Esophagus muscularis mucosa (tissue), 4 donors: ENCODE measurements at regions not wholly inside any gene's neighbourhood (a gene's known extent, or its start where the extent isn't known, plus 50 kb on each side); places are given as distances from the start of the nearest gene placed in this dataset.
A peak's percentile ranks its signal among the peaks of the same experiment; 100 is the strongest.

ENCODE experiments used
- DNase-seq: peaks from one replicate; pipeline ENCODE4 v3.0.0-alpha.2; 2017; ENCODE audit errors: extremely low spot score
- H3K27ac ChIP-seq, 4 donors: fragments of 200-600 bp; sonication (generic); replicated peaks in 1 of 4; 1 replicate in 3 of 4; 2 replicates in 1 of 4; pipeline ENCODE4 v1.5.1; 2016 to 2019; ENCODE audit warnings: mild to moderate bottlenecking in 1 of 4
- H3K27me3 ChIP-seq, 4 donors: fragments of 200-600 bp; sonication (generic); one replicate each; pipeline versions ENCODE4 v1.5.1 to v1.6.0; 2016 to 2019
- H3K36me3 ChIP-seq, 4 donors: fragments of 200-600 bp; sonication (generic); one replicate each; pipeline ENCODE4 v1.5.1; 2016 to 2019
- H3K4me1 ChIP-seq, 4 donors: fragments of 200-600 bp; sonication (generic); one replicate each; pipeline ENCODE4 v1.5.1; 2016 to 2019
- H3K4me3 ChIP-seq, 4 donors: fragments of 200-600 bp; sonication (generic); 1 replicate in 2 of 4; 2 replicates in 2 of 4; pipeline ENCODE4 v1.5.1; 2016 to 2019; ENCODE audit warnings: mild to moderate bottlenecking in 4 of 4, moderate library complexity in 1 of 4
- H3K9me3 ChIP-seq, 4 donors: fragments of 200-600 bp; sonication (generic); 1 replicate in 3 of 4; 2 replicates in 1 of 4; pipeline ENCODE4 v1.5.1; 2016 to 2019
- EP300 ChIP-seq: sonication (generic); formaldehyde crosslinking; IDR thresholded peaks from one replicate; pipeline ENCODE4 v1.6.1; 2017; ENCODE audit warnings: antibody characterized with exemption
- POLR2A ChIP-seq: fragments of 450-650 bp; IDR thresholded peaks from one replicate; pipeline ENCODE4 v1.6.1; 2017; ENCODE audit warnings: antibody characterized with exemption, moderate library complexity, mild to moderate bottlenecking, low read depth
- POLR2AphosphoS5 ChIP-seq, 2 donors: sonication (generic); formaldehyde crosslinking; IDR thresholded peaks; one replicate each; pipeline ENCODE4 v1.6.1; 2017; ENCODE audit warnings: antibody characterized with exemption in 2 of 2
- WGBS: methylation state at CpG from one replicate; pipeline ENCODE4 v1.1.5; 2018; 5-methylcytosine and 5-hydroxymethylcytosine counted together
- intact Hi-C: fragments of 100-400 bp; cut with DNase I; formaldehyde crosslinking; loops from one replicate; pipeline ENCODE4 v1.15.1; 2023
- TF ChIP-seq, protein P1 (sequence below), 3 experiments: fragments of 200-600 bp in 2 of 3; fragments of 450-650 bp in 1 of 3; sonication (generic) in 2 of 3; IDR thresholded peaks; one replicate each; pipeline ENCODE4 v1.5.1; 2017 to 2019; ENCODE audit warnings: antibody characterized with exemption in 3 of 3, mild to moderate bottlenecking in 2 of 3, moderate library complexity in 1 of 3

DNA sequence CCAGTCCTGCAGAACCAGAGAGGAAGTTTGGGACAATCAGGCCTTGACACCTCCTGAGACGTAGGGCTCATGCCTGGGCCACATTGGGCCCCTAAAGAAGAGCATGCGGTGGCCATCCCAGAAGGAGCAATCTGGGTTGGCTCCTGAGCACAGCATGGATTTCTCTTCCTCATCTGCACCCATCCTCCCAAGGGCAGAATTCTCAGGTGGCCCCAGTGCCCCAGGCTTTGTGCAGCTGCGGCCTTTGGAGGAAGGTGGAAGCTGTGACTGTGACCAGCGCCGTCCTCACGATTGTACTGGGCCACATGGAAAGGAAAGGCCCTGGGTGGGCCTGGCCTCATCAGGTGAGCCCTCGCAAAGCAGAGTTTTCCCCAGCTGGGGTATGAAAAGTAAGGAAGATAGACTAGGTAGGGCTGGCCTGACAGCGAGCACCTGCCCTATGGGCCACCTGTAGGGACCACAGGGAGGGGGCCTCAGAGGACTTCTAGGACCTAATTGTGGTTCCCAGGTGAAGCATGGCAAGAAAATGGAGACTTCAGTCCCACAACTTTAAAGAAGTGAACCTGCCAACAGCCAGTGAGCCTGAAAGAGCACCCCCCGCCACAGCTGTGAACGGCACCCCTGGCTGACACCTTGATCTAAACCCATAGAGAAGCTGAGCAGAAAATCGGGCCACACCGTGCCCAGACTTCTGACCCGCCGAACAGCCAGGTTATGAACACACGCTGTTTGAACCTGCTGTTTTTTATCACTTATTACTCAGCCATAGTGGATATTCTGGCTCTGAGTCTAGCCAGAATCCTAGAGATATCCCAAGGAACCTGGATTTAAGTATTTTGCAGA, 164.1 kb downstream of the IRX2 start:
- TF ChIP-seq POLR2A (no peak), POLR2AphosphoS5 (IDR thresholded peaks at IDR 0.05) (no peak), EP300 (no peak)
- TF ChIP-seq, protein P1, sequence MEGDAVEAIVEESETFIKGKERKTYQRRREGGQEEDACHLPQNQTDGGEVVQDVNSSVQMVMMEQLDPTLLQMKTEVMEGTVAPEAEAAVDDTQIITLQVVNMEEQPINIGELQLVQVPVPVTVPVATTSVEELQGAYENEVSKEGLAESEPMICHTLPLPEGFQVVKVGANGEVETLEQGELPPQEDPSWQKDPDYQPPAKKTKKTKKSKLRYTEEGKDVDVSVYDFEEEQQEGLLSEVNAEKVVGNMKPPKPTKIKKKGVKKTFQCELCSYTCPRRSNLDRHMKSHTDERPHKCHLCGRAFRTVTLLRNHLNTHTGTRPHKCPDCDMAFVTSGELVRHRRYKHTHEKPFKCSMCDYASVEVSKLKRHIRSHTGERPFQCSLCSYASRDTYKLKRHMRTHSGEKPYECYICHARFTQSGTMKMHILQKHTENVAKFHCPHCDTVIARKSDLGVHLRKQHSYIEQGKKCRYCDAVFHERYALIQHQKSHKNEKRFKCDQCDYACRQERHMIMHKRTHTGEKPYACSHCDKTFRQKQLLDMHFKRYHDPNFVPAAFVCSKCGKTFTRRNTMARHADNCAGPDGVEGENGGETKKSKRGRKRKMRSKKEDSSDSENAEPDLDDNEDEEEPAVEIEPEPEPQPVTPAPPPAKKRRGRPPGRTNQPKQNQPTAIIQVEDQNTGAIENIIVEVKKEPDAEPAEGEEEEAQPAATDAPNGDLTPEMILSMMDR (IDR thresholded peaks at IDR 0.05) = no peak
- Histone ChIP-seq H3K27ac (no peak overlapping the region), H3K4me1 (no peaks in the 10 kb centered on the region), H3K27me3 (peaks cover 0 to 30% (median 0%) of the 10 kb centered on the region in 4 donors), H3K9me3 (no peaks in the 10 kb centered on the region), H3K4me3 (no peak overlapping the region), H3K36me3 (no peaks in the 10 kb centered on the region)
- DNase-seq = peak; percentile 62
- WGBS = 94% methylated on average over 14 of the region's 15 CpGs
- intact Hi-C loops = no loop called here

DNA sequence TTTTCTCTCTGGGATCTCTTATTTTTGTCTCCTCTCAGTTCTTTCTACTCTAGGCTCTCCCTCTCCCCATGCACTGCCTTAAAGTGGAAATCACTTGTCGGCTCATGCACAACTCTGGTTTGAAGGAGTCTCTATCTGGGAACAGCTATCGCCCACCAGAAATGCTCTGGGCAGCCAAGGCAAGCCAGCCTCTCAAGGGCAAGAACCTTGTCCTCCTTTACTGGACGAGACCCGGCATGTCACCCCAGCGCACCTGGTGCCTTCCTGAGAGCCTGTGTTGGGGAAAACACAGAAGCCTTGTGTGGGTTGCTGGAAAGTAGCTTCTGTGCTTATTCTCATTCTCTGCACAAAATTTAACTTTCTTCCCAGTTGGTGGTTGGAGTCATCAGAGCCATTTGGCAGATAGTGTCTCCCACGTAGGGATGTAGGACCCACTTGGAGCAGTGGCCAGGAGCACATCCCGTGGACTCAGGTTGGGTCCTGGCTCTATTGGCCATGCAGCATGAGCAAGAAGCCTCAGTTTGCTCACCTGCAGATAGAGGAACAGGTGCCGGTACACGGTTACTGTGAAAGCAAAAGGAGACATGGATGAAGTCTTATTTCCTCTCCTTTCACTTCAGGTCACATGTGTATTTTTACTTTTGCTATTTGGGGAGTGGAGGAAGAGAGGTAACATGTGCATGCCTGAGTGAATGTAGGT, 165.3 kb downstream of the IRX2 start:
- Histone ChIP-seq H3K36me3 (no peaks in the 10 kb centered on the region), H3K27me3 (peaks cover 0 to 28% (median 0%) of the 10 kb centered on the region in 4 donors), H3K4me1 (no peaks in the 10 kb centered on the region), H3K27ac (no peak overlapping the region), H3K4me3 (no peak overlapping the region), H3K9me3 (no peaks in the 10 kb centered on the region)
- TF ChIP-seq POLR2AphosphoS5 (IDR thresholded peaks at IDR 0.05) (no peak), POLR2A (no peak), EP300 (no peak)
- TF ChIP-seq, protein P1 (IDR thresholded peaks at IDR 0.05) = no peak
- peak; percentile 60 for DNase-seq
- intact Hi-C loops = no loop called here
- 89% methylated on average over 9 of the region's 9 CpGs for WGBS

DNA sequence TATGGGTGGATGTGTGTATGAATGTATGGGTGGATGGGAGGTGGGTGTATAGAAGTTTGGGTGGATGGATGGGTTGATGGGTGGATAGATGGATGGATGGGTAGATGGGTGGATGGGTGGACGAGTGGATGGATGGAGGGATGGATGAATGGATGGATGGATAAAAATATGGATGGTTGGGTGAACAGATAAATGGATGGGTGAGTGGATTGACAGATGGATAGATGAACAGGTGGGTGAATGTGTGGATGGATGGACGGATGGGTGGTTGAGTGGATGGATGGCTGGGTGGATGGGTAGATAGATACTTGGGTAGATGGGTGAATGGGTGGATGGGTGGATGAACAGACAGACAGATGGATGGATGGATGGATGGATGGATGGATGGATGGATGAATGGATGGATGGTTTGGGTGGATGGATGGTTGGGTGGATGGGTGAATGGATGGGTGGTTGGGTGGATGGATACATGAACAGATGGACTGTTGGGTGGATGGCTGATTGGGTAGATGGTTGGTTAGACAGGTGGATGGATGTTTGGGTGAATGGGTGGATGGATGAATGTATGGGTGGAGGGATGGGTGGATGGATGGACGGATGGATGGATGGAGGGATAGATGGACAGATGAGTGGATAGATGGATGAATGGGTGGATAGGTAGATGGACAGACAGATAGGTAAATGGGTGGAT, 166.8 kb downstream of the IRX2 start:
- WGBS = 64% methylated on average over 3 of the region's 3 CpGs
- TF ChIP-seq POLR2A (no peak), EP300 (no peak), POLR2AphosphoS5 (IDR thresholded peaks at IDR 0.05) (no peak)
- TF ChIP-seq, protein P1 (IDR thresholded peaks at IDR 0.05) = no peak
- Histone ChIP-seq H3K27ac (no peak overlapping the region), H3K9me3 (no peaks in the 10 kb centered on the region), H3K36me3 (no peaks in the 10 kb centered on the region), H3K4me1 (no peaks in the 10 kb centered on the region), H3K27me3 (peaks cover 0 to 19% (median 0%) of the 10 kb centered on the region in 4 donors), H3K4me3 (no peak overlapping the region)
- peak; percentile 85 for DNase-seq
- intact Hi-C loops = no loop called here

DNA sequence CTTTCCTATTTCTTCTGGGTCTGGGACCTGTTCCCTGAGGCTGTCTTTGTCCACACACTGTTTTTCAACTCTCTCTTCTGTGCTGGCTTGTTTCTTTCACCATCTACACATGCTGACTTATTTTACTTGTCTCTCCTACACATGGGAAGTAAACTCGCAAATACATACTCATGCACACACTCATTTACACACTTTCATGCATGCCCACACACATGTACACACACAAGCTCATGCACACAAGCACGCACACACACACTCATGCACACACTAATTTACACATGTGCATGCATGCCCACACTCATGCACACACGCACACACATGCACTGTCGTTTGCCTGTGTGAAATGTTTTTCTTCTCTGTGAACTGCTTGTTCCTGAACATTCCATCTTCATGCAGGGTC, 169.0 kb downstream of the IRX2 start:
- Histone ChIP-seq H3K27me3 (peaks cover 0 to 30% (median 0%) of the 10 kb centered on the region in 4 donors), H3K27ac (no peak overlapping the region), H3K9me3 (peaks cover 0 to 3% (median 0%) of the 10 kb centered on the region in 4 donors), H3K4me3 (no peak overlapping the region), H3K4me1 (no peaks in the 10 kb centered on the region), H3K36me3 (no peaks in the 10 kb centered on the region)
- WGBS = 82% methylated on average over 4 of the region's 4 CpGs
- TF ChIP-seq POLR2A (no peak), EP300 (no peak), POLR2AphosphoS5 (IDR thresholded peaks at IDR 0.05) (no peak)
- TF ChIP-seq, protein P1 (IDR thresholded peaks at IDR 0.05) = no peak
- intact Hi-C loops = no loop called here
- peak; percentile 17 for DNase-seq
